Limb (tissue), 2 donors: ENCODE measurements at regions not wholly inside any gene's neighbourhood (a gene's known extent, or its start where the extent isn't known, plus 50 kb on each side); places are given as distances from the start of the nearest gene placed in this dataset.

ENCODE experiments used
- DNase-seq, 2 donors: peaks; one replicate each; pipeline ENCODE4 v3.0.0-alpha.2; 2016; ENCODE audit errors: extremely low spot score in 2 of 2

- DNase-seq, result no peak
Measured at GRCh38 chr1:95990033-95990432, 731.6 kb upstream of the PTBP2 start.

DNA sequence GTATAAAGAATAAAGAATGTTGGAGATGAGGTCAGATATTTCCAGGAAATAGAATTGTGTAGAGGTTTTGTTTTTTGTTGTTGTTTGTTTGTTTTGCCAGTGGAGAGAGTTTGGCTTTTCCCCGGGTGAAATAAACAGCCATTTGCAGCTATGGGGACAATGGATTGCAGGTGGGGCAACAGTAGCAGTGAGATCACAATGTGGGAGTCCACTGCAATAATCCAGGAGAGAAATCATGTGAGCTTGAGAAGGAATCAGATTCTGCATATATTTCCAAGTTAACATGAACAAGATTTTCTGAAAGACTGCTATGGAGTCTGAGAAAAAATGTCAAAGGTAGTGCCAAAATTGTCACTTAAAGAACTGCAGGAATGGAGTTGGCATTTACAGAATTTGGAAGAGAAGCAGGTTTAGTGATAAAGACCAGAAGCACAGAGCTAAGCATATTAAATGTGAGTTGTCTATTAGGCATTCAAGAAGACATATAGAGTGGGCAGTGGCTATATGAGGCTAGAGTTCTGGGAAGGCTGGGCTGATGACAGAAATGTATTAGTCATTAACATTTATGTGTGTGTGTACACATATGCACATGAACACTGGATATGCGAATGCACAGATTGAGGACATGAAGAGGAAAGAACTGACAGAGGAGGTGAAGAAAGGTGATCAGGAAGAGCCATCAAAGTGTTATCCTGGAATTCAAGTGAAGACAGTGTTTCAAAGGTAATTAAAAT lies 729.6 kb upstream of the PTBP2 start:
- DNase-seq, result no peak

- no peak for DNase-seq
Measured at GRCh38 chr1:95994643-95995042, 726.9 kb upstream of the PTBP2 start.

- no peak for DNase-seq
Measured at GRCh38 chr1:96002201-96002600, 719.4 kb upstream of the PTBP2 start.

DNA sequence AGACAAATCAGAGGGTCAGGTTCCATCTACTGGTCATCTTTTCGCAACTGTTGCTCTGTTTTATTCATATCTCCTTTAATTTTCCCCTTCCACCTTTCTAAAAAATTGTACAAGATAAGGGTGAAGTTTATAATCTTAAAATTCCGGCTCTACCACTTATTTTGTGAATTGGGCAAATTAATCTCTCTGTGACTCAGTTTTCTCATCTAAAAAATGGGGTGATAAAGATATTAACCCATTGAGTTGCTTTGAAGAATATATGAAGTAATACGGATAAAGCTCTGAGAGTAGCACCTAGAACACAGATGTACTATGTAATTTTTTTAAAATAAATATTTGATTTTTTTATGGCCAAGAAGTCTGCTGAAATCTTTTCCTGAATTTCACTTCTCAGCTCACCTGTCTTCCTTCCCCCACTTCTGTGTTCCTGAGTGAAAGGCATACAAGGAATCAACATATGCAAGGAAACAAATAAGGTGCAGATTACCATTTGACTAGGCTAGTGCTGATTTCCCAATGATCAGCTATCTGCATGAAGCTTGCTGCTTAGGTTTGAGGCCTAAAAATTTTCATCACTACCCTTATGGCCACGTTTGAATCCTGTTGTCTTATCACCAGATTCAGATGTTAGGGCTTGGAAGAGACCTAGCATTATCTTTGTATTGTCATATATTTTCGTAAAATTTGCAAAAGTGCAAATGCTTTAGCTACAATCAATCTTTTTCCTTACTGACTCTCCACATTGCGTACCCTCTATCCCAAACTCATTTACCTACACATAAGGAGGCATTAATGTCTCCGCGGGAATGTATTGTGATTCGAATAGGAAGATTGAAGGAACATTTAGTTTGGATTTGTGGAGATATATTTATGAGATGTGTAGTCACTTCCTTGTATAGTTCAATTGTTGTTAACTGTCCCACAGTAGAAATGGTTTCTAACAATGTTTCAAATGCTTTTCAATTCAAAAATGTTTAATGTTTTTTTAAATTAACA lies 718.3 kb upstream of the PTBP2 start:
- DNase-seq, result no peak

GRCh38 chr1:96009831-96010434 lies 711.7 kb upstream of the PTBP2 start:
- peak in 1 of 2 donors; percentile 39 for DNase-seq

GRCh38 chr1:96011606-96012005 lies 710.0 kb upstream of the PTBP2 start:
- DNase-seq, result no peak

DNA sequence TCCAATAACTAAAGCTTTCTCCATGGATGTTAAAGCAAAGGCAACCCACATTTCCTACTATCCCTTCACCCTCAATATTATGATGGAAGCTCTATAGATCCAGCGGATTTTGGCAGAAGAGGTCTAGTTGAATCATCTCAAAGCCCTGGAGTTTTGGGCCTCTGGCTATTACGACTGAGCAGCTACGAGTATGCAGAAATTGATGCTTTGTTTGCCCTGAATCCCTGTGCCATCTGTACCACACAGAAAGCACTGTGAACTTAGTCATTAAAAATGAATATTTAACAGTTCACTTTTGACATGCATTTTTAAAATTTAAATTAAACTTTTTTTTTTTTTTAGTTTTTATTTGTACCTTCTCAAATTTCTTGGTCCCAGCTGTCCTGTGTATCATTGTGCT lies 705.4 kb upstream of the PTBP2 start:
- no peak for DNase-seq

- no peak for DNase-seq
Measured at GRCh38 chr1:96020378-96020777, 701.2 kb upstream of the PTBP2 start.

GRCh38 chr1:96025062-96025461 lies 696.5 kb upstream of the PTBP2 start:
- no peak for DNase-seq

- DNase-seq, result no peak
Measured at GRCh38 chr1:96028071-96028470, 693.5 kb upstream of the PTBP2 start.

- DNase-seq, result no peak
Measured at GRCh38 chr1:96030312-96030711, 691.3 kb upstream of the PTBP2 start.

GRCh38 chr1:96034006-96034405 lies 687.6 kb upstream of the PTBP2 start:
- no peak for DNase-seq

DNA sequence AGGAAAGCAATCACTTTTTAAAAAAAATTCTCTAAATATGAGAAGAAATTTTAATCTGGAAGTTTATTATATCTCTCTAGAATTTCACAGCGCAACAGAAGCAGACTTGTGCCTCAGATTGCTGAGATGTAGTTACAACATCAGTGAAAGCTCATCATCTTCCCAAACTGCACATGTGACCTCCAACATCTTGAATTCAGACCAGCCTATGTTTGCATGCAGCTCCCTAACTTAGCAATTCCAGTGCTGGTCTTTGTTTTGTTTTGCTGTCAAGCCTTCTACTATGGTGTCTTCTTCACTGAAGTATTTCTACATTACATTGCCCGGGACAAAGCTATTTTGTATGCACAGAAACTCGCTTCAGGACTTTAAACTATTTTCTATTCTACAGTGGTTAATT lies 684.8 kb upstream of the PTBP2 start:
- no peak for DNase-seq

DNA sequence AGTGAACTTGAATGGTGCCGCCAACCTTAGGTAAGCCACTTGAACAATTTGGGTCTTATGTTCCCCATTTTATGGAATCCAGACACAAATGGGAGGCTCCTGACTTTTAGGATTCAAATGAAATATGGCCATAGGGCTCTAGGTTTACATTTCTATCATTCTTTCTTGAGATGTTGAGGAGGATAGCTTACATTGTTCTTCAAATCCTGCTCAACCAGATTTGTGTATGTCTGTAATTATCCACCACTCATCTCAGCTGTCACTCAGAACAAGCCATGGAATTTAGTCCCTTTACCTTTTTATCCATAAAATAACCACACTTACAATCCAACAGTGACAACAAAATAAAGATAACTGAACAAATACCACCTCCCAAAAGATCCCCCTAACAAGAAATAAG lies 682.9 kb upstream of the PTBP2 start:
- no peak for DNase-seq

DNA sequence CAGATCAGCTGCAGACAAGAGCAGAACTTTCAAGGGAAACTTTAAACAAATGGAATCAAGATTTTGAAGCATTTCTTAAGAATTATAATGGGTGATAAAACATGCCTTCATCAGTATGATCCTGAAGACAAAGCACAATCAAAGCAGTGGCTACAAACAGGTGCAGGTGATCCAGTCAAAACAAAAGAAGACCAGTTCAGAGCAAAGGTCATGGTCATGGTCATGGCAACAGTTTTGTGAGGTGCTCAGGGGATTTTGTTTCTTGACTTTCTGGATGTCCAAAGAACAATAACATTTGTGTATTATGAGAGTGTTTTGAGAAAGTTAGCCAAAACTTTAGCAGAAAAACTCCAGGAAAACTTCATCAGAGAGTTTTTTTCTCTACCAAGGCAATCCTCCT lies 681.7 kb upstream of the PTBP2 start:
- no peak for DNase-seq

DNA sequence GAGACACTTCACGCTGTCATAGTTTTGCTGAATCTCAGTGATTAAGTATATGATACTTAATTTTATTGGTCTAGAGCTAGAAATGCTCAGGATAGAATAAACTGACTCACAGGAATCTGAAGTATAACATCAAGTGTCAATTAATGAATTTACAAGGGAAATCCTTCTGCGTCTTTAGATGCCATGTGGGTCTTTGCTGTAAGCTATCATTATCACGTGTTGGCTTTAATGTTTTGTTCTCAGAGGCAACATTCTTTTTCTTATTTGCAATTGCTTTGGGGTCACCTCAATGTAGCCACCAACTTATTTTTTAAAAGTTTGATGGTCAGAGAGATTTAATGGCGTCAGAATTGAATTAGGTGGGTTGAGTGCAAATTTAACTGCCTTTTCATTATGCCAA lies 680.1 kb upstream of the PTBP2 start:
- no peak for DNase-seq

DNA sequence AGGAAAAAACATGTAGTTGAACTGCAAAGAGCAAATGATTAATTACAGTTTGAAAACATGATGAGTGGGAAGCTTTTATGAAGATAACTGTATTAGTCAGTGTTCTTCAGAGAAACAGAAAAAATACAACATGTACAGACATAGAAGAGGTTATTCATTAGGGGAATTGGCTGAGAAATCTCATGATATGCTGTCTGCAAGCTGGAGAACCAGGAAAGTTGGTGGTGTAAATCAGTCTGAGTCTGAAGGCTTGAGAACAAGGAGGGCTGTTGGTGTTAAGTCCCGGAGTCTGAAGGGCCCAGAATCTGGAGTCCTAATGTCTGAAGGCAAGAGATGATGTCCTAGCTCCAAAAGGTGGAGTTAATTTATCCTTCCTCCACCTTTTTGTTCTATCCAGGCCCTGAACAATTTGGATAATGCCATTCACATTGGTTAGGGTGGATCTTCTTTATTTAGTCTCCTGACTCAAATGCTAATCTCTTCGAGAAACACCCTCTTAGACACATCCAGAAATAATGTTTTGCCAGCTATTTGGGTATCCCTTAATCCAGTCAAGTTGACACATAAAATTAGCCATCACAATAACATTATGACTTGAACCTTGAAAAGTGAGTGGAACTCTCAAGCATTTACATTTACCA lies 672.9 kb upstream of the PTBP2 start:
- DNase-seq, result no peak

- no peak for DNase-seq
Measured at GRCh38 chr1:96049759-96050409, 671.7 kb upstream of the PTBP2 start.

- DNase-seq, result no peak
Measured at GRCh38 chr1:96059276-96059675, 662.3 kb upstream of the PTBP2 start.

- DNase-seq, result no peak
Measured at GRCh38 chr1:96059736-96060135, 661.8 kb upstream of the PTBP2 start.
